GM21381 (cell line): ENCODE measurements at regions not wholly inside any gene's neighbourhood (a gene's known extent, or its start where the extent isn't known, plus 50 kb on each side); places are given as distances from the start of the nearest gene placed in this dataset.
"Not testable (repeated sequence)": the region's sequence is repeated elsewhere in the genome, so short reads cannot be mapped to it uniquely, and the experiment has no call there.

Source experiments
- ATAC-seq: cut with Tn5 transposase; IDR thresholded peaks from one replicate; pipeline ENCODE4 v1.9.1; 2021; ENCODE audit warnings: mild to moderate bottlenecking, moderate library complexity; ENCODE audit not compliant: unreplicated experiment

DNA sequence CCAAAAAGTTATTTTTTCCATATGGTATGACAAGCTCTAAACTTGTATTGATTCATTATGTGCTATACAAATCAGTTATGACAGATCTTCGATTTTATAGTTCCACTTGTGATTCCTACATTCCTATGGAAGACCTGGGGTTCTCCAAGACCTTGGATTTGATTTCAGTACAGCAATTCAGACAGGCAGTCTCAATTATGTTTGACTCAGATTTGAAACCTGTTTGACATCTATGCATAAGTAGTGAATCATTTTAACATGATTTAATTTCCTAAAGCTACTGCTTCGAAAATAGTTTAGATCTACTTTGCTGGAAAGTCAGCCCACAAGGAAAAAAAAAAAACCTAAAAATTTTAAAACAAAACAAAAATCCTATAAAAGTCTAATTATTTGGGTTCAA, 820.4 kb downstream of the LUZP2 start:
- ATAC-seq, result no peak

DNA sequence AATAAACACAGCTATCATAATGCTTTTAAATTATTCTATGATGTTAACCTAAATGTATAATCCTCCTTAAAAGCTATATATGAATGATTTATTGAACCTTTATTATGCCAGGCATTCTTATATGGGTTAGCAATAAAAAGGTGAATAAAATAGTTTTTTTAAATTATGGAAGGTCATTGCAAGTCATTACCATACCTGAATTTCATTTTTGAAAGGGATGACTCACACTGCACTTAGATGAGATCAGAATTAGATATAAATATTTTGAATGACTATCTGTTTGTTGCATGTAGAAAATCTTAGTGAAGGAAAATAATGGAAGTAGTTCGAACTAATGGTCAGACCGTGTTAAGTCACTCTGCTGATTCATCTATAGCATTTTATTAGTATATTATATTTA, 822.3 kb downstream of the LUZP2 start:
- ATAC-seq, result no peak

- ATAC-seq, result no peak
Observed at GRCh38 chr11:25327656-25328055, 830.8 kb downstream of the LUZP2 start.

DNA sequence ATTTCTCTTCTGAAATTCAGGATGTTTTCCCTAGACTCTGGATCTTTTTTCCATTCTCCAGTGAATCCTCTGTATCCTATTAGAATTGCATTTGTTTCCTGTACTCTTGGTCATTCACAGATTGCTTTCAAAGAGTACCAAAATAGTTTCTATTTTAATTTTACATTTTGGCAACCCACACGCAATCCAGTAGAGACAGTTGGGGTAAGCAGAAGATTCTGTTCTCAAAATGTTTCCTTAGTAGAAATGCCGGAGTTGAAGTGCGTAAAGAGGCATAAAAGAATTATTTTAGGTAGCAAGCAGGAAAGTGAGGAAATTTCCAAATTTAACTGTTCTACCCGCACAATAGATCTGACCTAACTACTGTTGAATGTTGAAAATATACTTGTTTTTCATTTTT, 842.4 kb downstream of the LUZP2 start:
- no peak for ATAC-seq

- no peak for ATAC-seq
Observed at GRCh38 chr11:25349537-25349936, 852.7 kb downstream of the LUZP2 start.

DNA sequence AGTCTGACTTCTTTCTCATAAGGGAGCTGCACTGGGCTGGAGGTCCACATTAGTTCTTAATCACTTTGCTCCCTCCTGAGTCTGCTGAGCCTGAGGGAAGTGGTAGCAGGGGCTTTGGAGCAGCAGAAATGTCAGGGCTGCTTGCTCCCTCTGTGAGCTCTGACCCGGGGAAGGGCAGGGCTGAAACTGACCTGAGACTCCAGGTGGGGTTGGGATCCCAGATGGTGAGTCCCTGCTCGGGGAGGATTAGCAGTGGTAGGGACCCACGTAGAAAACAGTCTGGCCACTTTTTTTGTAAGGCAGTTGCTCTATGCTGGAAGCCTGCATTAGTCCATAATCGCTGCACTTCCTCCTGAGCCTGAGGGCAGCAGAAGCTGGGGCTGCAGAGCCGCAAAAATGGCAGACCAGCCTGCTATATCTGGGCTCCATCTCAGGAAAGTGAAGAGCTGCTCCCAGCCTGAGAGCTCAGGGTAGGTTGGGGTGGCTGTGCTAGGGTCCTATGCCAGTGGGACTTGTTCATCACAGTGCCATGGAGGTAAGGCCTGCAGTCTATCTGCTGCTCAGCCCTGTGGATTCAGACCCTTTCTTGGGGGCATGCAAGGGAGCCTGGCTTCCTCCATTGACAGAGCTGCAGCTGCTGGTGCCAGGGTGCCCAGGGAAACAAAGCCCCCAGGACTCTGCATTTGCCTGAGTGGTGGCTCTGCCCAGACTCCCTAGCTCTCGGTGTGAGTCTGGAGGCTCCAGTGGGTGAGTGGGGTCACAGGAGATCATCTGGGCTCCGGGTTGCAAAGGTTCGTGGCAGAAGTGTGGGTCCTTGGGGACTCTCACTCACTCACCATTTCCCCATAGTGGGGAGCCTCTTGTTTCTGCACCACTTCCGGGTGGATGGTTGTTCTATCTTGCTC, 854.3 kb downstream of the LUZP2 start:
- ATAC-seq, result no peak

- no peak for ATAC-seq
Observed at GRCh38 chr11:25357133-25357532, 860.3 kb downstream of the LUZP2 start.

- no peak for ATAC-seq
Observed at GRCh38 chr11:25377466-25377865, 880.6 kb downstream of the LUZP2 start.

DNA sequence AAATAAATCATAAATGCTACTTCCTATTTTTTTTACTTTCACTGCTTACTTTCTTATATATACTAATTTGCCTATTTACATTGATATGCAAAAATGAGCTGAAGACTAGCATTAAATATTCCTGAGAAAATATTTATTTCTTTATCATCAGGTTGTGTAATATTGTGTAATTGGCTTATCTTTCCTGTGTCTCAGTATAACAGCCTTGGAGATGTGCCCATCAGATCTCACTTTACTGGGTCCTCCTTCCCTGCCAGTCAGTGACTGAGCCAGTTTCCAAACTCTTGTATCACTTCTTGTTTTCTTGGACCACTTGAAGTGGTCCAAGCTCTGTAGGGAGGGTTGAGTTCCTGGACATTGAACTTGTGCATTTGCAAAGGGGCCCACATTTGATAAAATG, 900.0 kb downstream of the LUZP2 start:
- no peak for ATAC-seq

- no peak for ATAC-seq
Observed at GRCh38 chr11:25408146-25408545, 911.3 kb downstream of the LUZP2 start.

DNA sequence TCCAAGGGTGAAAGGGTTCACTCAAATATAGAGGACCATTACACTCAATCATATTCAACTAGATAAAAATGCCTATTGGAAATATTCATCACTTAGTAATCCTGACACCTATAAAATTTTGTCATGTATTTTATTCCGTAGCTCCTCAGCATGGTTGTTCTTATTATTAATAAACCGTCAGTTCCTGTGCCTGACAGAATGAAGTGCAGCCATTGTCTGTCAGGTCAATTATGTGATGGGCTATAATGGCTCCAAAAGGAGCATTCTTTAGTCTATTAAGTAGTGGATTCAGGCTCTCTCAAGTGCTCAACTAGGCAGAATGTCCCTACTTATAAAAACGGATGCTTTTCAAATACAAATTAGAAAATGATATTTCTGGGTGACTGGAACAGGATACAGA, 916.1 kb upstream of the ANO3 start:
- ATAC-seq, result no peak

GRCh38 chr11:25423436-25424199, 908.3 kb upstream of the ANO3 start:
- ATAC-seq, result no peak

DNA sequence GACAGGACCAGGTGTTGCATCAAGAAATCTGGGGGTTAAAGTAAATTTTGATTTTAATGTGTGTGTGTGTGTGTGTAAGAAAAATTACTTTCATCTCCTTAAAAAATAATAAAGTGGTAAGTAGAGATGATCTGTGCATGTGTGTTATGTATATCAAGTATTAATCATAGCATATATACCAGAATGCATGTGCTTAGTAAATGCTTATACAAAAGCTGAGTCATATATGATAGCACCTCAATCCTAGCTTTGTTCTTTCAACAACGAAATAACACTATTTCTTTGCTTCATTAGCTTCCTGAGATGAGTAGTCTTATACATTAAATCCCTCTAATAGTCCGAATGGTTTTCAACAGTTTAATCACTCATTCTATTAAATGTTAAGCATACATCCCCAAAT, 899.6 kb upstream of the ANO3 start:
- no peak for ATAC-seq

DNA sequence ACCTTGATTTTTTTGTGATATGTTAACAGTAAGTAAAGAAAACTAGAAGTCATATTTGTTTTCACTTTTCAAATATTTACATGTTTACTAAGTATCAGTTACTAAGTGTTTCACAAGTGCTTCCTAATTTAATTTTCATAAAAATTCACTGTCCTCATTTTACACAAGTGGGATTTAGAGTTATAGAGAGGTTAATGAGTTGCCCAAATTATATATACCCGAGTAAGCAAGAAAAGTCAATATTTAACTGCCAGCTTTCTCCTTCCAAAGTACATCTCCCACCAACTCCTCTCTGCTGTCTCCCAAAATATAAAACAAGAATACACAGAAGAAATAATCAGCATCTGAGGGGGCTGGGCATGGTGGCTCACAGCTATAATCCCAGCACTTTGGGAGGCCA, 896.7 kb upstream of the ANO3 start:
- no peak for ATAC-seq

- no peak for ATAC-seq
Observed at GRCh38 chr11:25436326-25436725, 895.6 kb upstream of the ANO3 start.

DNA sequence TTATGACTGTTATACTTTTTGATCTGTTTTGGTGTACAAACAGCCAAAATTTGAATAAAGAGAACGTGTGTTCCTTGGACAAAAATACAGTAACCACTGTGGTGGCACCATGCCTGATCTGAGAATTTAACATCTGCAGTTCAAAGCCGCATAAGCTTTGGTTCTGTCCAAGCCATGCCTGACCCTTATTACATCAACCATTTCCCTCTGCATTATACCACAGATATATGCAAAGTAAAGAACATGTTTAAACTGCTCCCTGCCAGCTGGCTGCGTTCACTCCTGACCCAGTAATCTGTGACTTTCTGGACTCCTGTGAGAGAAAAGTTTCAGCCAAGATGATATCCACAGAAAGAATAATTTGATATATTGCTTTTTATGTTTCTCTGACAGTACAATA, 890.5 kb upstream of the ANO3 start:
- ATAC-seq, result no peak

- no peak for ATAC-seq
Observed at GRCh38 chr11:25449091-25449490, 882.8 kb upstream of the ANO3 start.

DNA sequence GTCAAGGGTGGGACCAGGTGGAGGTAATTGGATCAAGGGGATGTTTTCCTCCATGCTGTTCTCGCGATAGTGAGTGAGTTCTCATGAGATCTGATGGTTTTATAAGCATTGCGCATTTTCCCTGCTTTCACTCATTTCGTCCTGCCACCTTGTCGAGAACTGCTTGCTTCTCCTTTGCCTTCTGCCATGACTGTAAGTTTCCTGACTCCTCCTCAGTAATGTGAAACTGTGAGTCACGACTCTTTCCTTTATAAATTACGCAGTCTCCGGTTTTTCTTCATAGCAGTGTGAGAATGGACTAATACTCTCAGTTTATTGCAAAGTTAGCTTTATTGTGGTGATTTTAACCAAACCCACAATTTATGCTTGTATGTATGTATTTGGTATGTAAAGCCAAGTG, 878.5 kb upstream of the ANO3 start:
- ATAC-seq, result no peak

GRCh38 chr11:25456211-25456610, 875.7 kb upstream of the ANO3 start:
- ATAC-seq, result no peak

- ATAC-seq, result no peak
Observed at GRCh38 chr11:25483915-25484635, 847.9 kb upstream of the ANO3 start.

GRCh38 chr11:25485315-25485714, 846.6 kb upstream of the ANO3 start:
- no peak for ATAC-seq

DNA sequence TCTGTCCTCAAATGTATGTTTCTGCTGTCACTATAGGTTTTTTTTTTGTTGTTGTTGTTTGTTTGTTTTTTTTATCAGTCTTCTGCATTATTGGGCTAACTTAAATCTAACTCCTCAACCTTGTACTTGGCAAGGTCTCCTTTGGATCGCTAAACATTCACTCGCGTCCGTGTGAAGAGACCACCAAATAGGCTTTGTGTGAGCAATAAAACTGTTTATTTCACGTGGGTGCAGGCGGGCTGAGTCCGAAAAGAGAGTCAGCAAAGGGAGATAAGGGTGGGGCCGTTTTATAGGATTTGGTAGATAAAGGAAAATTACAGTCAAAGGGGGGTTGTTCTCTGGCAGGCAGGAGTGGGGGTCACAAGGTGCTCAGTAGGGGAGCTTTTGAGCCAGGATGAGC, 845.6 kb upstream of the ANO3 start:
- not testable (repeated sequence) for ATAC-seq
